GDM1 (cell line): ENCODE measurements at regions not wholly inside any gene's neighbourhood (a gene's known extent, or its start where the extent isn't known, plus 50 kb on each side); places are given as distances from the start of the nearest gene placed in this dataset.

ENCODE experiments used
- DNase-seq: peaks from one replicate; lab custom pipeline; 2025; lab: John Stamatoyannopoulos, UW

DNA sequence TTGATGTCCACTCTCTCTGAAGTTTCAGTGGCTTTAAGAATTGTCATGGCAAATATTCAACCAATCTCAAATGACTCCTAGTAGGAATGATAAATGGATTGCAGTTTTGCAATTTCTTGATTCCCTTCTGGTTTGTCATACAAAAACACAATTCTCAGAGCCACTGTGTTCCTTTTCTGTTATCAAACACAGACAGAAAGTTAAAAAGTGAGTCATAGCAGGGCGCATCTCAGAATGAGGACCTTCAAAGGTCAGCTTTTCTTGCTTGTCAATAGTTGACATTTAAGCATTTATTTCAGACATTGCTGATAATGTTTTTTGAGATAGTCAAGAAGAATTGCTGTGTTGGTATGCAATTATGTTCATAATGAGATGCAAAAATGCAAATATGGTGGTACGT lies 405.9 kb downstream of the NR2F2 start:
- no peak for DNase-seq

DNA sequence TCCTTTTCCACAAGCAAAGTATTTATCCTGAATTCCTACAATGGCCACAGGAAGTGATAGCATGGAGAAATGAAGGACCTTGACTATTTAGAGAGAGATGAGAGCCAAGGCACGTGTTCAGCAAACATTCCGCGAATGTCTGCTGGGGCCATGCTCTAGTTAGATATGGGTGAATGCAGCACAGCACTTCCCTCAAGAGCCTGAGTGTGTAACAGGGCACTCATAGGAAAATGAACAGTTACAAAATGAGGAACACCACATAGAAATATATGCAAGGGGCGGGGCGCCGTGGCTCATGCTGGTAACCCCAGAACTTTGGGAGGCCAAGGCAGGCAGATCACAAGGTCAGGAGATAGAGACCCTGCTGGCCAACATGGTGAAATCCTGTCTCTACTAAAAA lies 406.9 kb downstream of the NR2F2 start:
- DNase-seq, result no peak

DNA sequence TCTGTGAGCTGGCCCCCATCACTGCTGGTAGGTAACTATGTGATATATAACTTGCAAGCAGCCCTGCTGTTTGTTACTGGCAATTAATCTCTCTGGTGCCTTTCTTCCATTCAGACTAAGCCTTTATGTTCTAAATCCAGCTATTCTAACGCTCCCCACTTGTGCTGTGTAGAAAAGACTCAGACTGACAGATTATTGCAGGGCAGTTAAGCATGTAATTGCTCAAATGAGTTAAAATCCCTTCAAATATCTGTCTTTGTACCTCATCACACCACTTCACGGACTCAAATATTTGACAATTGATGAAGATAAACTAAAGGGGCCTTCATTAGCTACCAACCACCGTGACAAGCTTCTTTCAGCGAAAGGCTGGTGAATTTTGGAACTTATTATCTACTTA lies 416.2 kb downstream of the NR2F2 start:
- no peak for DNase-seq

DNA sequence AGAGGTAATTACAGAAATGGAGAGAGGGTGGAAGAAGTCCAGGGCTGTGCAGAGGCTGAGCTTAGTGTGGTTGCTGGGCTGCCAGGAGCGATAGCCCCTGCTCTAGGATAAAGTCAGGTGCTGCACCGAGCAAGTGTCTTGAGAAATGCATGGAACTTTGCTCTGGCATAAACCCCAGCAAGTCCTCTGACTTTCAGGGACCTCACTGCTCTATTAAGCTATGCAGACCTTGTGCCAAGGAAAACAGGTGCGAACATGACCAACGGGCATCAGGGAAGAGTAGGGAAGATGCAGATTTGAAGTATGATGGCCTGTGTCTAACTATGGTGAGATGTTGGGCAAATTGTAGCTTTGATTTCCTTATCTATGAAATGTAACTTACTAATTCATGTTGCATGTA lies 416.8 kb downstream of the NR2F2 start:
- no peak for DNase-seq

DNA sequence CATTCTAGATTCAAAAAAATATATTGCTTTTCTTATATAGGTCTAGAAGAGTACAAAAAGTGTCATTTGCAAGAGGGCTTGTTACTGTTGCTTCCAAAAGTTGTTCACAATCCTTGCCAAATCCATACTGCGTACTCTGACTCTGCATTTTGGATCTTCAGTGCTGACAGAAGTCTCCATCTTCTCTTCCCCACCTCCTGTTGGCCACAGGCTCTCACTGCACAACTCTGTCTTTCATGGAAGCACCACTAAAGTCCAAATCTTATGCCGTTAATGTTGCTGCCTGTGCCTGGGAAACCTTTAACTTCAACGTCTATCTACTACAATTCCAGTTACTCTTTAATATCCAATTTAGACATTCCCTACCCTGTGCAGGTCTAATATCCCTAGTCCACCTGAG lies 419.9 kb downstream of the NR2F2 start:
- DNase-seq, result no peak

DNA sequence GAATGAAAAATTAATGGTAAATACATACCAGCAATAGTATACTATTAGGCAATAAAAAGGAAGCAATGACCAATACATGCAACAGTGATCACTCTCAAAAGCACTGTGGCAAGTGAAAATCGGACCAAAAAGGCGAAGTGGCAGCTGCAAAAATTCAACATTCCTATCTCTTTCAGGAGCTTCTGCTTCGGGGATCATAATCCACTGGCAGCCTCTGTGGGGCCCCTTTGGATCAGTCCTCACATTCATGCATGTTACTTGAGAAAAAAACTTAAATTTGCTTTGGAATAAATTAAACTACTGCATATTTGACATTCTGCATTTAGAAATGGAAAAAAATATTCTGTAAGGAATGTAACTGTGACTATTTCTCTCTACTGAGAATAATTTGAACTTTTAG lies 425.6 kb downstream of the NR2F2 start:
- no peak for DNase-seq

DNA sequence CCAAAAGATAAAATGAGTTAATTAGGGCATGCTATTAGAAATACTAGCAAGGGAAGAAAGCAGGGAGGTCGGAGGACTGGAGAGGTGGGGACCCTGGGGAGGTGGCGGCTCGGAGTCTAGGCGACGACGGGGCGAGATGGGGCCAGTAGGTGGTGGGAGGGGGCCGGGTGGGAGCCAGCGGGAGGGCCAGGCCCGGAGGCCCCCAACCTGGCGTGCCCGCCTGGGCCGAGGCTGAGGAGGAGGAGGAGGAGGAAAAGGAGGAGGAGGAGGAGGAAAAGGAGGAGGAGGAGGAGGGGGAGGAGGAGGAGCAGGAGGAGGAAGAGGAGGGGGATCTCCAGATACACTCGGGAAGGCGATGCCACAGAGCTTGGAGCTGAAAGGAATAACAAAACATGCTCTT lies 426.2 kb downstream of the NR2F2 start:
- no peak for DNase-seq

DNA sequence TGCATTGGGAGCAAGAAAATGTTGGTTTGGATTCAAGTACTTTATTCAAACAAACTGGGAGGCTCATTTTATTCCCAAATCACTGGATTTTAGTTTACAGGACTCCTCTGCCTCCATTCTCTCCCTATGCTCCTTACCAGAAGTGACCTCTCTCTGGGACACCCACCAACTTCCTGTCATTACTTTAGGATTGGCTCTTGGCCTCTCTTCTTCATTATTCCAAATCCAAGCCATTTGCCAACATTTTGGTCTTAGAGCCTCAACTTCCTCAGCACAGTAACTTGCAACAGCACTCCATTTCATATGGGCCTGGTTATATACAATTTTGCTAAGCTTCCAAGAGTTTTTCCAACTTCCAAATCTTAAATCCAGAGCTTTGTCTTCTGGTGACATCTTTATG lies 432.1 kb downstream of the NR2F2 start:
- DNase-seq, result no peak

DNA sequence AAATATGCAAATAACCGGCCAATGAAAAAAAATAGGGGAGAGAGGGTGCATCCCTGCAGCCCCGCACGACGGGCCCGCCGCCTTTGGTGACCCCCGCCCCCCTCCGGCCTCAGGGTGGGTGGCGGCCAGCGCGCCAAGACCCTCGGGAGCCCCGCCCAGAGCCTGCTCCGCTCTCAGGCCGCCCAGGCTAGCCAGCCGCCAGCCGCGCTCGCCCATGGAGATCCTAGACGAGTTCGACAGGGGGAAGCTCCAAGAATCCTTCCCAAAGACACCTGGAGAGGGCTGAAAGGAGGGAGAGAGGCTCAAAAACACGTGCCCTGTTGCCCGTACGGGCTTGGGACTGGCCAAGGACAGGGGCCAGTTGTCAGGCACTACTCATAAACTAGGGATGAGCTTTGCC lies 434.0 kb downstream of the NR2F2 start:
- DNase-seq, result no peak

DNA sequence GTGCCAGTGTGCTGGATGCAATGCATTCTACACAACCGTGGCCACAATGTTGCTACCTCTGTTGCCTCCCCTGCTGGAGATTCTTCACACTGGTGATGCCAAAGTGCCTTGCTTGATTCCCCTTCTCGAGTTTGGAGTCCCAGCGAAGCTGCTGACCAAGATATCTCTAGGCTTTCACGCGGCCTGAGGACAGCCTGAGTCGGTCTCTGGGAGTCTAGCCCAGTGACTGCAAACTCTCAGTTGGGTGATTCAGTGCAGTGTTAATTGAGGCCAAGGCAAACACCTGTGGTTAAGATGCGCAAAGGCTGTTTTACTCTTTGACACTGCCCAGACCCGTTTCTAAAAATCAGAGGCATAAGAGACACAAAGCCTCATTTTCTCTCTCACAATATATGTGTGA lies 434.4 kb downstream of the NR2F2 start:
- no peak for DNase-seq

DNA sequence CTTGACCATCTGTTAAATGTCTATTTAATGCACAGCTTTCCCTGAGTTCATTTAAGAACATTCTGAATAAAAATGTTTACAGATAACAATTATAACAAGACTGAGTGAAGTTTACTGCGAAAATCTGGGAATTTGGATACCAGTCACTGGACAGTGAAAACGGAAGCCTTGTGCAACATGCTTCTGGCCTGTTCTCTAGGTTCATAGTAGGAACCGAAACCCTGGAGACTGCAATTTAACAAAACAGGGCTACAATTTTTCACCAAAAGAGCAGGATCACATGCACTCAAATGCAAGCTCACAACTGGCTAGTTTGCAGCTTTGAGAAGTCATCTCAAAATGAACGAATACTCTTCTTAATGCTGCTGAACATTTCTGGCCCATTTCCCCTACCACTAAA lies 435.9 kb downstream of the NR2F2 start:
- DNase-seq, result no peak

DNA sequence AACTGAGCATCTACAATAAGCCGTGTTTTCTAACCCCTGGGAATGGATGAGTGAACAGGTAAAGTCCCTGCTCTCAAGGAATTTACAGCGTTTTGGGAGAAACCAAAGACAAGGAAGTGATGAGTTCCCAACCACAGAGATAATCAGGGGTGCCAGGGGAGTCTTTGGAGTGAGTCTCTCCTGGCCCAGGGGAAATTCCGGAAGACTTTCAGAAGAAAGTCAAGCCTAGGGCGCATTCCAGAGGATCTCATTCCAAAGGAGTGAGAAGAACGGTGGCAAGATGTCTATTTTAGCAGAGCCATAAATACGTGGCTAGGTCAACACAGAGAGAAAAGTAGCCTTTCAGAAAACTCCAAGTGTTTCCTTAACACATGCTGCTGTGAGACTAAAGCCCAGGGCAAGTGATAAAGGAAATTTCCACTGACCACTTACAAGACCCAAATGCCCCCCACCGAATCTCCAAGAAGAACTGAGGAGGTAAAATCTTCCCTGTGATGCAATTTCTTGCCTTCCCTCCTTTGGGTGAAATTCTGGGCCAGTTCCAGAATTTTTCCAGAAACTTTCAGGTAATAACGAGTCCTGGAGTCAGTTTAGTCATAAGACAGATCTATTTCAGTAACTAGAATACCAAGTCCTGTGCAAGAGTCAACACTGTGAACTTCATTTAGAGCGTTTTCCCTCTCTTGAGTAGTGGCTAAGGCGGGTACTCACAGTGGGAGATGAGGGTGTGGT lies 437.4 kb downstream of the NR2F2 start:
- DNase-seq, result no peak

DNA sequence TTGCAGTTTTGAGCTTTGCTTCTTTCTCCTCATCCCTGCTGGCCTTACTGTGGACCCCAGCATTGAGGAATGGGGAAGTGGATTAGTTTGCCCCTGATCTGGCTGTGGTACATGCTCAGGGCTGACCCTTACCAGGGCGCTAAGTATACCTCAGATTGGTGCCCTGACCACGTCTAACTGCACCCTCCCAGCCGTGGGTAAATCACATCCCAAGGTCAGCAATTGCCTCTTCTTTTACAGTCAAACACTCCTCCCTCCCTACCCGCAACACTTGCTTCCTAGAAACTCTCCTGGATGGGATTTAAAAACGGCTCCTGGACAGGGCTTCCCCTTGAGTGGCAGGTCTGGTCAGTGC lies 437.9 kb downstream of the NR2F2 start:
- no peak for DNase-seq

DNA sequence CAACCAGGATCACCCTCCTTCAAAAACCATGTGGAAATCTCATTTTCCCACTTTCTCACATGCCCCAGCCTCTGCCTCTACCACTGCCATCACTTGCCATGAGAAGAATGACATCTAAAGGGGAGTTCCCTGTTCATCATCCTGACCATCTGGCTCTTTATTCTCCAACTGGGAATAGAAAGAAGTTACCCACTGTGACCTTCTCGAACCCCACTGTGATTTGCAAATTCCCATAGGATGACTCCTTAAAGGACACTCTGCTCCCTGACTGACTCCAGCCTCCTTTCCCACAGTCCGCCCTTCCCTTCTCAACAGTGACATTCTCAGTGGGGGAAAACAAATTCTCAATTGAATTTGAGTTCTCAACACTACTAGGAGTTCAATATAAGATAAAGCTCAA lies 440.5 kb downstream of the NR2F2 start:
- DNase-seq, result no peak

DNA sequence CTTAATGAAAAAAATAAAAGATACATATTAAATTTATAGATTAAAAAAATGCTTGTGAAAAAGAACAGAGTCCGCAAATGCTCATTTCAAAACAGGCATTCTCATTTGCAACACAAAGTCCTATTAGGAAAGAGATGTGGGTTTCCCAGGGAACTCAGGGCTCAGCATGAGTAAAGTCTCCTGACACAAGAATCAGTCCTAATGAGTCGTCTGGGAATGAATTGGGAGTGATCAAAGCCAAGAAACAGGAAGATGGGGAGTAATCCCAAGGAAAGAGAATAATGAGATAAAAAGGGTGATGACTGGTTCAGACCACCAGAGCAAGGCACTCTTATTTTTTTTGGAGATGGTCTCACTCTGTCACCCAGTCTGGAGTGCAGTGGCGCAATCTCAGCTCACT lies 443.7 kb downstream of the NR2F2 start:
- no peak for DNase-seq

DNA sequence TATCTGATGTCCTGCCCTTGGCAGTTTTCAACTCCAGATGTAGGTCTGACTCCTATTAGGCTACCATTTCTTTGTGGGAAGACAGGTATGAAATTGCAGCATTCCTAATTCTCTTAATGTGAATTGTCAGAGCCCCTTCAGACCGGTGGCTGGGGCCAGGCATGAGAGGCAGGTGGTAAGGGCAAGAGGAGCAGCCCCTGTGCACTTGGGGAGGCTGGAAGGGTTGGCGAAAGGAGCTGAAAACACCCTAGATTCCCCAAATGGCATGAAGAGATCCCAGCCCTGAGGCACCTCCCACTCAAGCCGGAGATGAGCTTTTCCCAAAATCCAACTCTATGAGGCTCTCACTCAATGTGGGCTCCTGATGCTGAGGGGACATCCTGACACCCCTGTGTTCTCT lies 453.2 kb downstream of the NR2F2 start:
- DNase-seq, result no peak

DNA sequence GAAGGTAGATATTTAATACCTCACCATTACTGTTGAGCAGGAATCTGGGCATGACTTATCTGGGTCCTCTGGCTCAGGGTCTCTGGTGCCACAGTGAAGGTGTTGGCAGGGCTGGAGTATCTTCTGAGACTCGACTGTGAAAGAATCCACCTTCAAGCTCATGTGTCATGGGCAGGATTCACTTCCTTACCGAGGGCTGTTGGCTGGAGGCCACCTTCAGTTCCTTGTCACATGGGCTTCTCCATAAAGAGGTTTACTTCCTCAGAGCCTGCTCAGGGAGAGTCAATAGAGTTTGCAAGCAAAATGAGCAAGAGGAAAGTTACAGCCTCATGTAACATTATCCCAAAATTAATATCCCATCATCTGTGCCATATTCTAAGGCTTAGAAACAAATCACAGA lies 459.5 kb downstream of the NR2F2 start:
- no peak for DNase-seq

DNA sequence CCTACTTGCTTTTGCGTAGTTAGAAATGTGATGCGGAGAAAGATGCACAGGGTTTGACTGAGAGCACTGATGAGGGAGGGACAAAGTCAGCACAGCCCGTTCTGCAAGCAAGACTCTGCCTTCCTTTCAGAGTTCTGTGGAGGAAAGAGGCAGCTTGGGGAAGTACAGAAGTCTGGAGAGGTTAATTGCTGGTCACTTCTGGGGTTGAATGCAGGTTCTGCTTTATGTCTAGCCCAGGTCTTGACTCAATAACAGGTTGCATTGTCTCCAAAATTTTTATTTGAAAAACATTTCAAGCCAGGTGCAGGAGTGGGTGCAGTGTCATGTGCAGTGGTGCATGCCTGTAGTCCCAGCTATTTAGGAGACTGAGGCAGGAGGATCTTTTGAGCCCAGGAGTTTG lies 461.7 kb downstream of the NR2F2 start:
- DNase-seq, result no peak

DNA sequence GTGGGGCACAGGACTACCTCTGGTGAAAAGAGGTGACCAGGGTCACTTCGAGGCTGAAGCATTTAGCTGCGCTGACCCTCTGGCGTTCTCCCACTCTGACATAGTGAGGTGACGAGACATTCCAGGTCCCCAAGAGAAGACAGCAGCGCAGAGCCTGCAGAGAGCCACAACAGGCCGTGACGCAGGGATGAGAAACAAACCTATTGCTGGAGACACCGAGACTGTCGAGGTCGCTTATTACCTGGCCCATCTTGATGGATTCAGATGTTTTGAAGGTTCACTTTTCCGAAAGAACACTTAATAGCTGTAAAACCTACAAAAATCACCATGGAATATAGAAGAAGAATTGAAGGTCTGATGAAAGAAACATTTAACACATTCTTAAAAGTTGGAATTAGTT lies 466.3 kb downstream of the NR2F2 start:
- DNase-seq, result no peak

DNA sequence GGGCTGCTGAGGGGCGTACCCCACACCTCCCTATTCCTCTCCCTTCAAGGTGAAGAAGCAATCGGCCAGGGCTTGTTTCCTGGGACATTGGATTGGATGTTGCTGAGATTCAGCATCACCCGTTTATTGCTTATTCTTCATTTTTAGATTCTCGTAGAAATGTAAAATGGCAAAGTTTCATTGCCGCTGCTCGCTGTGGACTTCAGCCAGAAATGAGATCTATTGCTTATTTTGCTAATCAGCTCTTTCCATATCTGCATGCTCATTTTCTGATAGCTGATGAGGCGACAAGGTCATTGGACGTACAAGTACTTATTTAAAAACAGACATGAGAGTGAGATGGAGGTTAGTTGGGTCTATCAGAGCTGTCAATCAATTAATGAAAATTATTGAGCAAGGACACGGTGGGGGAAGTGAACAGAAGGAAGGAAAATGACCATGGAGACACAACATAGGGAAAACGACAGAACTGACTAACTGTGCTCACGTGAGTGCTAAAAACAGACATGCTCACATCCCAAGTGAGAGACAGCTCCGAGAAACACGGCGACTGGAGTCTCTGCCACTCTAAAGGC lies 471.2 kb downstream of the NR2F2 start:
- DNase-seq, result no peak

DNA sequence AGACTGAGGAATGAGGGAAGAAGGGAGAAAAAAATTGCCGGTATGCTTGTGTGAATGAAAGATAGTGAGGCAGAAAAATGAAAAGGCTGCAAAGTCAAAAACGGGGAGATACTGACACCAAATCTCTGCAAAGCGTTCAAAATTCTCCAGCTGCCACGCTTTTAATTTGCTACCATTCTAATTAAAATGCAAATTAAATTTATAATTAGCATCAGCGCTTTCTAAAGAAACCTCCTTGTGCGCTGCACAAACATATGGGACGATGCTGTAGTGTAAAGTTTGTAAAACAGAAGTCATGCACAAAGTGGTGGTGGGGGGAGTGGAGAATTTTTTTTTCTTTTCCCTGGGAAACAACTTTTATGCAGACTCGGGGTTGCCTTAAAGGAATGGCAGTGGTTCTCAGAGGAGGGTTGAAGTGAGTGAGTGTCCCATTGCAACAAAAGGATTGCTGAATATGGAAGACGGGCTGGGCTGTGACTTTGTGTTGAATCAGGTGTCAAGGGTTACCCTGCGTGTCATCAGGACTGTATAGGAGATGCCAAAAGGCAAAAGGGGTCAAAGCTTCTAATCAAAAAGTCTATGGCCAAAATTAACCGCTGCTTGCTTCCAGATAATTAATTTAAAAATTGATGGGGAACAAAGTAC lies 472.2 kb downstream of the NR2F2 start:
- DNase-seq, result no peak

DNA sequence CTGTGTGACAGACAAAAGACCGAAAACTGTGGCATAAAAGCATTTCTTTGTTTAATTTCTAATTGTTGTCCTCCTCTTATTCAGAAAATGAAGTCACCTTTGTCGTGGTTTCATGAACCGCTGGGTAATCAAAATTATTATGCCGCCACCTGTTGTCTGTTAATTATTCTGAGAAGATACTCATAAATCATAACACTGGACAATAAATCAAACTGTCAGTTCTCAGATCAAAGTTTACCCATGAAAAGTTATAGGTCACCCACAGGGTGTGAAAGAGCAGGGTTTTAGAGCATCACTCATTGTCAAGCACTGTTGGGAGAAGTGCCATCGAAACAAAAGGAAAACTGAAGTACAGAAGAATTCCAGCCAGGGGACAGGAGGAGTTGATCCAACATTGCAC lies 474.3 kb downstream of the NR2F2 start:
- no peak for DNase-seq

DNA sequence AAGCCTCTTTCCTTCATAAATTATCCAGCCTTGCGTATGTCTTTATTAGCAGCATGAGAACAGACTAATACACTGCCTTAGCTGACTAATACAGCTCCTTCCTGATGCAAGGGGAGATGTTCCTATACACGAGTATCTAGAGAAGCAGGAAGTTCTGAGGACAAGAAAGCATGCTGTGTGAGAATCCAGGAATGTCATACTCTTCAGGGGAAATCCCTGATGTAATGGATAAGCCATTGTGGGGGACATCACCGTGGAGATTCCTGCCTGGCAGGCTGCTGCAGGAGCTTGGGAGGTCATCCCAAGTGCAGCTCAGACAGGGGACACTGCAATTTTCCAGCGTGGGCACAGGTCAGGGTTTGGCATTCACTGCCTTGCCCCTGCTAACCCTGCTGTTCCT lies 476.9 kb downstream of the NR2F2 start:
- DNase-seq, result no peak

DNA sequence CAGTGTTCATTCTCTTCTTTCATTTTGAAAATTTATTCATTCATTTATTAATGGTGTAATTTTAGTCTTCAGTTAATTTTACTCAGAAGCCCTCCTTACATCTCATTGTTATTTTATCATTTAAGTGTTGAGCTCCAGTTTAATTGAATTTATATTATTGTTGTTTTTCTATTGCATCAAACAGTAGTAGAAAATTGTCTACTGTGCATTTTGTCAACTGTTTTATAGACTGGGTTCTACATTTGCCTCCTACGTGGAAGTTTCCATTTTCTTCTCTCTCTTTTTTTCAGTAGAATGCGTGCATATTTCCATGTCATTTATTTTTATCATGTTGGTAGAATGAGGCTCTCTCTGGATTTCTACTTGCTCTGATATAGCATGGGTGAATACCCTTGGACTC lies 487.4 kb downstream of the NR2F2 start:
- DNase-seq, result no peak
